Lung microvascular endothelial cell (primary cell): ENCODE measurements at regions not wholly inside any gene's neighbourhood (a gene's known extent, or its start where the extent isn't known, plus 50 kb on each side); places are given as distances from the start of the nearest gene placed in this dataset.

Source experiments
- DNase-seq, 2 donors: peaks; one replicate each; pipeline versions ENCODE4 v3.0.0 to v3.0.0-alpha.2; 2010; ENCODE audit warnings: low read depth in 2 of 2

GRCh38 chr17:79220713-79221291, 146.2 kb downstream of the ENGASE start:
- DNase-seq: no peak

- no peak for DNase-seq
These were observed 145.6 kb downstream of the ENGASE start for GRCh38 chr17:79220201-79220712.

- no peak for DNase-seq
These were observed 144.7 kb downstream of the ENGASE start for GRCh38 chr17:79219208-79219935.

- DNase-seq: no peak
These were observed 144.2 kb downstream of the ENGASE start for GRCh38 chr17:79218825-79219200.

- no peak for DNase-seq
These were observed 143.7 kb downstream of the ENGASE start for GRCh38 chr17:79218175-79218824.

GRCh38 chr17:79217473-79218135, 143.0 kb downstream of the ENGASE start:
- no peak for DNase-seq

GRCh38 chr17:79216826-79217225, 142.2 kb downstream of the ENGASE start:
- DNase-seq: no peak

GRCh38 chr17:79216391-79216790, 141.8 kb downstream of the ENGASE start:
- no peak for DNase-seq

- DNase-seq: no peak
These were observed 141.0 kb downstream of the ENGASE start for GRCh38 chr17:79215631-79216030.

- DNase-seq: no peak
These were observed 140.4 kb downstream of the ENGASE start for GRCh38 chr17:79214940-79215604.

GRCh38 chr17:79214459-79214858, 139.8 kb downstream of the ENGASE start:
- no peak for DNase-seq

GRCh38 chr17:79213305-79213704, 138.7 kb downstream of the ENGASE start:
- DNase-seq: no peak

- no peak for DNase-seq
These were observed 137.8 kb downstream of the ENGASE start for GRCh38 chr17:79212149-79213087.

GRCh38 chr17:79211061-79211770, 136.6 kb downstream of the ENGASE start:
- no peak for DNase-seq

GRCh38 chr17:79210638-79211037, 136.0 kb downstream of the ENGASE start:
- DNase-seq: no peak

- no peak for DNase-seq
These were observed 133.3 kb downstream of the ENGASE start for GRCh38 chr17:79207960-79208359.

GRCh38 chr17:79205688-79206205, 131.1 kb downstream of the ENGASE start:
- DNase-seq: no peak

GRCh38 chr17:79204261-79204660, 129.6 kb downstream of the ENGASE start:
- no peak for DNase-seq

- DNase-seq: no peak
These were observed 129.0 kb downstream of the ENGASE start for GRCh38 chr17:79203657-79204056.

- DNase-seq: no peak
These were observed 128.4 kb downstream of the ENGASE start for GRCh38 chr17:79203016-79203415.
